ENCODE measurements at regions not wholly inside any gene's neighbourhood (a gene's known extent, or its start where the extent isn't known, plus 50 kb on each side); places are given as distances from the start of the nearest gene placed in this dataset.

DNA sequence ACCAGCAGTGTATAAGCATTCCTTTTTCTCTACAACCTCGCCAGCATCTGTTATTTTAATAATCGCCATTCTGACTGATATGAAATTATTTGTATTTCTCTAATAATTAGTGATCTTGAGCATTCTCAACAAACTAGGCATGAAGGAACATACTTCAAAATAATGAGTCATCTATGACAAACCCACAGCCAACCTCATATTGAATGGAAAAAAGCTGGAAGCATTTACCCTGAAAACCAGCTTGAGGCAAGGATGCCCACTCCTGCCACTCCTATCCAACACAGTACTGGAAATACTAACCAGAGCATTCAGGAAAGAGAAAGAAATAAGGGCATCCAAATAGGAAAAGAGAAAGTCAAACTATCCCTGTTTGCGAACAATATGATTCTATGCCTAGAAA lies 390.6 kb upstream of the ID4 start:
- no peaks in the 10 kb centered on the region for H3K36me3 ChIP-seq (ENCODE audit: control insufficient read depth in 1 of 2, insufficient read depth in 2 of 2, low read length in 2 of 2)
- no peak overlapping the region for H3K9ac ChIP-seq (ENCODE audit: low read length)
- no TSS peak for BruUV-seq (replicated peaks)
- H4K20me1 ChIP-seq (ENCODE audit: insufficient read depth): no peaks in the 10 kb centered on the region
- ChIA-PET RAD21 (ENCODE audit: low non-redundant PET in 1 of 2, low total read pairs in 2 of 2, uncharacterized antibody in 2 of 2, unreplicated experiment in 2 of 2) (no interaction called here), POLR2A (no interaction called here), CTCF (no interaction called here)
- ATAC-seq: no peak
- H3K4me3 ChIP-seq (replicated peaks in 1 of 2; ENCODE audit: low read depth in 1 of 2, low read length in 2 of 2): no peak overlapping the region
- H3K9me3 ChIP-seq (ENCODE audit: control insufficient read depth in 1 of 2, insufficient read depth in 1 of 2, low read depth in 1 of 2, low read length in 2 of 2): no peaks in the 10 kb centered on the region
- H3K27me3 ChIP-seq (ENCODE audit: insufficient read depth, low read length): no peaks in the 10 kb centered on the region
- no peaks in the 10 kb centered on the region for H3K79me2 ChIP-seq (ENCODE audit: insufficient read depth, low read length)
- H3K4me1 ChIP-seq (ENCODE audit: control insufficient read depth in 1 of 2, insufficient read depth in 2 of 2, low read length in 2 of 2): no peaks in the 10 kb centered on the region
- H3K27ac ChIP-seq (ENCODE audit: low read depth, low read length): no peak overlapping the region
- no peak overlapping the region for H2AFZ ChIP-seq (ENCODE audit: low read depth, low read length, poor library complexity, severe bottlenecking)
- intact Hi-C loops (cut with micrococcal nuclease): no loop called here
- no peak overlapping the region for H3K4me2 ChIP-seq (ENCODE audit: low read length)
- TF ChIP-seq, protein P1, sequence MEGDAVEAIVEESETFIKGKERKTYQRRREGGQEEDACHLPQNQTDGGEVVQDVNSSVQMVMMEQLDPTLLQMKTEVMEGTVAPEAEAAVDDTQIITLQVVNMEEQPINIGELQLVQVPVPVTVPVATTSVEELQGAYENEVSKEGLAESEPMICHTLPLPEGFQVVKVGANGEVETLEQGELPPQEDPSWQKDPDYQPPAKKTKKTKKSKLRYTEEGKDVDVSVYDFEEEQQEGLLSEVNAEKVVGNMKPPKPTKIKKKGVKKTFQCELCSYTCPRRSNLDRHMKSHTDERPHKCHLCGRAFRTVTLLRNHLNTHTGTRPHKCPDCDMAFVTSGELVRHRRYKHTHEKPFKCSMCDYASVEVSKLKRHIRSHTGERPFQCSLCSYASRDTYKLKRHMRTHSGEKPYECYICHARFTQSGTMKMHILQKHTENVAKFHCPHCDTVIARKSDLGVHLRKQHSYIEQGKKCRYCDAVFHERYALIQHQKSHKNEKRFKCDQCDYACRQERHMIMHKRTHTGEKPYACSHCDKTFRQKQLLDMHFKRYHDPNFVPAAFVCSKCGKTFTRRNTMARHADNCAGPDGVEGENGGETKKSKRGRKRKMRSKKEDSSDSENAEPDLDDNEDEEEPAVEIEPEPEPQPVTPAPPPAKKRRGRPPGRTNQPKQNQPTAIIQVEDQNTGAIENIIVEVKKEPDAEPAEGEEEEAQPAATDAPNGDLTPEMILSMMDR (IDR thresholded peaks at IDR 0.05 in 2 of 3, conservative IDR thresholded peaks at IDR 0.05 in 1 of 3; ENCODE audit: borderline replicate concordance in 1 of 3, insufficient read depth in 1 of 3, low read depth in 2 of 3, low read length in 2 of 3): no peak
- TF ChIP-seq EZH2 (IDR thresholded peaks at IDR 0.05) (no peak), ELF1 (IDR thresholded peaks at IDR 0.05; ENCODE audit: borderline replicate concordance, low read depth) (no peak), RAD21 (IDR thresholded peaks at IDR 0.05; ENCODE audit: low read depth) (no peak), SRF (IDR thresholded peaks at IDR 0.05; ENCODE audit: low read depth) (no peak), FOSL1 (IDR thresholded peaks at IDR 0.05; ENCODE audit: low read depth) (no peak), ZNF274 (IDR thresholded peaks at IDR 0.05; ENCODE audit: low read depth, low read length) (no peak), CEBPB (IDR thresholded peaks at IDR 0.05; ENCODE audit: low read depth) (no peak), SIN3A (IDR thresholded peaks at IDR 0.05; ENCODE audit: low read depth) (no peak), CBX3 (IDR thresholded peaks at IDR 0.05; ENCODE audit: low read depth) (no peak), JUND (IDR thresholded peaks at IDR 0.05) (no peak), ZFX (IDR thresholded peaks at IDR 0.05) (no peak), YY1 (IDR thresholded peaks at IDR 0.05; ENCODE audit: extremely low read depth, insufficient replicate concordance, low read depth, low read length) (no peak), TCF7L2 (IDR thresholded peaks at IDR 0.05; ENCODE audit: borderline replicate concordance, extremely low read depth, insufficient read depth, insufficient read length) (no peak), POLR2A (IDR thresholded peaks at IDR 0.05; ENCODE audit: borderline replicate concordance, extremely low read depth, insufficient read depth, insufficient read length) (no peak), EGR1 (IDR thresholded peaks at IDR 0.05; ENCODE audit: low read depth) (no peak)
- TF ChIP-seq, protein P2, sequence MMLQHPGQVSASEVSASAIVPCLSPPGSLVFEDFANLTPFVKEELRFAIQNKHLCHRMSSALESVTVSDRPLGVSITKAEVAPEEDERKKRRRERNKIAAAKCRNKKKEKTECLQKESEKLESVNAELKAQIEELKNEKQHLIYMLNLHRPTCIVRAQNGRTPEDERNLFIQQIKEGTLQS (IDR thresholded peaks at IDR 0.05): no peak
- TF ChIP-seq, protein P3, sequence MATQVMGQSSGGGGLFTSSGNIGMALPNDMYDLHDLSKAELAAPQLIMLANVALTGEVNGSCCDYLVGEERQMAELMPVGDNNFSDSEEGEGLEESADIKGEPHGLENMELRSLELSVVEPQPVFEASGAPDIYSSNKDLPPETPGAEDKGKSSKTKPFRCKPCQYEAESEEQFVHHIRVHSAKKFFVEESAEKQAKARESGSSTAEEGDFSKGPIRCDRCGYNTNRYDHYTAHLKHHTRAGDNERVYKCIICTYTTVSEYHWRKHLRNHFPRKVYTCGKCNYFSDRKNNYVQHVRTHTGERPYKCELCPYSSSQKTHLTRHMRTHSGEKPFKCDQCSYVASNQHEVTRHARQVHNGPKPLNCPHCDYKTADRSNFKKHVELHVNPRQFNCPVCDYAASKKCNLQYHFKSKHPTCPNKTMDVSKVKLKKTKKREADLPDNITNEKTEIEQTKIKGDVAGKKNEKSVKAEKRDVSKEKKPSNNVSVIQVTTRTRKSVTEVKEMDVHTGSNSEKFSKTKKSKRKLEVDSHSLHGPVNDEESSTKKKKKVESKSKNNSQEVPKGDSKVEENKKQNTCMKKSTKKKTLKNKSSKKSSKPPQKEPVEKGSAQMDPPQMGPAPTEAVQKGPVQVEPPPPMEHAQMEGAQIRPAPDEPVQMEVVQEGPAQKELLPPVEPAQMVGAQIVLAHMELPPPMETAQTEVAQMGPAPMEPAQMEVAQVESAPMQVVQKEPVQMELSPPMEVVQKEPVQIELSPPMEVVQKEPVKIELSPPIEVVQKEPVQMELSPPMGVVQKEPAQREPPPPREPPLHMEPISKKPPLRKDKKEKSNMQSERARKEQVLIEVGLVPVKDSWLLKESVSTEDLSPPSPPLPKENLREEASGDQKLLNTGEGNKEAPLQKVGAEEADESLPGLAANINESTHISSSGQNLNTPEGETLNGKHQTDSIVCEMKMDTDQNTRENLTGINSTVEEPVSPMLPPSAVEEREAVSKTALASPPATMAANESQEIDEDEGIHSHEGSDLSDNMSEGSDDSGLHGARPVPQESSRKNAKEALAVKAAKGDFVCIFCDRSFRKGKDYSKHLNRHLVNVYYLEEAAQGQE (IDR thresholded peaks at IDR 0.05; ENCODE audit: low read depth): no peak
- TF ChIP-seq, protein P4, sequence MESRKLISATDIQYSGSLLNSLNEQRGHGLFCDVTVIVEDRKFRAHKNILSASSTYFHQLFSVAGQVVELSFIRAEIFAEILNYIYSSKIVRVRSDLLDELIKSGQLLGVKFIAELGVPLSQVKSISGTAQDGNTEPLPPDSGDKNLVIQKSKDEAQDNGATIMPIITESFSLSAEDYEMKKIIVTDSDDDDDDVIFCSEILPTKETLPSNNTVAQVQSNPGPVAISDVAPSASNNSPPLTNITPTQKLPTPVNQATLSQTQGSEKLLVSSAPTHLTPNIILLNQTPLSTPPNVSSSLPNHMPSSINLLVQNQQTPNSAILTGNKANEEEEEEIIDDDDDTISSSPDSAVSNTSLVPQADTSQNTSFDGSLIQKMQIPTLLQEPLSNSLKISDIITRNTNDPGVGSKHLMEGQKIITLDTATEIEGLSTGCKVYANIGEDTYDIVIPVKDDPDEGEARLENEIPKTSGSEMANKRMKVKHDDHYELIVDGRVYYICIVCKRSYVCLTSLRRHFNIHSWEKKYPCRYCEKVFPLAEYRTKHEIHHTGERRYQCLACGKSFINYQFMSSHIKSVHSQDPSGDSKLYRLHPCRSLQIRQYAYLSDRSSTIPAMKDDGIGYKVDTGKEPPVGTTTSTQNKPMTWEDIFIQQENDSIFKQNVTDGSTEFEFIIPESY (IDR thresholded peaks at IDR 0.05; ENCODE audit: extremely low read depth, insufficient replicate concordance, low read length): no peak
- TF ChIP-seq, protein P5, sequence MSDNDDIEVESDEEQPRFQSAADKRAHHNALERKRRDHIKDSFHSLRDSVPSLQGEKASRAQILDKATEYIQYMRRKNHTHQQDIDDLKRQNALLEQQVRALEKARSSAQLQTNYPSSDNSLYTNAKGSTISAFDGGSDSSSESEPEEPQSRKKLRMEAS (IDR thresholded peaks at IDR 0.05): no peak
- H3K9me2 ChIP-seq (ENCODE audit: insufficient read depth): no peaks in the 10 kb centered on the region
- DNase-seq (ENCODE audit: low read depth, low spot score): no peak
